ENCODE measurements at regions not wholly inside any gene's neighbourhood (a gene's known extent, or its start where the extent isn't known, plus 50 kb on each side); places are given as distances from the start of the nearest gene placed in this dataset.
"Not testable (repeated sequence)": the region's sequence is repeated elsewhere in the genome, so short reads cannot be mapped to it uniquely, and the experiment has no call there.

- no peak for DNase-seq (ENCODE audit: low read depth in 2 of 2)
Observed at GRCh38 chr10:3272300-3272699, 99.7 kb upstream of the PITRM1 start.

- DNase-seq (ENCODE audit: low read depth in 2 of 2): no peak
Observed at GRCh38 chr10:3271354-3272115, 99.0 kb upstream of the PITRM1 start.

- no peak for DNase-seq (ENCODE audit: low read depth in 2 of 2)
Observed at GRCh38 chr10:3270577-3271316, 98.2 kb upstream of the PITRM1 start.

- no peak for DNase-seq (ENCODE audit: low read depth in 2 of 2)
Observed at GRCh38 chr10:3268025-3268424, 95.4 kb upstream of the PITRM1 start.

- DNase-seq (ENCODE audit: low read depth in 2 of 2): no peak
Observed at GRCh38 chr10:3265088-3265487, 92.5 kb upstream of the PITRM1 start.

GRCh38 chr10:3264161-3264761 lies 91.7 kb upstream of the PITRM1 start:
- DNase-seq (ENCODE audit: low read depth in 2 of 2): no peak

GRCh38 chr10:3263747-3264146 lies 91.2 kb upstream of the PITRM1 start:
- no peak for DNase-seq (ENCODE audit: low read depth in 2 of 2)

GRCh38 chr10:3263082-3263481 lies 90.5 kb upstream of the PITRM1 start:
- DNase-seq (ENCODE audit: low read depth in 2 of 2): no peak

- DNase-seq (ENCODE audit: low read depth in 2 of 2): no peak
Observed at GRCh38 chr10:3261921-3262320, 89.3 kb upstream of the PITRM1 start.

- DNase-seq (ENCODE audit: low read depth in 2 of 2): no peak
Observed at GRCh38 chr10:3260066-3260834, 87.7 kb upstream of the PITRM1 start.

- DNase-seq (ENCODE audit: low read depth in 2 of 2): no peak
Observed at GRCh38 chr10:3259499-3259898, 86.9 kb upstream of the PITRM1 start.

GRCh38 chr10:3258394-3258793 lies 85.8 kb upstream of the PITRM1 start:
- no peak for DNase-seq (ENCODE audit: low read depth in 2 of 2)

- no peak for DNase-seq (ENCODE audit: low read depth in 2 of 2)
Observed at GRCh38 chr10:3255616-3256015, 83.0 kb upstream of the PITRM1 start.

GRCh38 chr10:3255075-3255474 lies 82.5 kb upstream of the PITRM1 start:
- DNase-seq (ENCODE audit: low read depth in 2 of 2): no peak

- DNase-seq (ENCODE audit: low read depth in 2 of 2): not testable (repeated sequence)
Observed at GRCh38 chr10:3253974-3254373, 81.4 kb upstream of the PITRM1 start.

- no peak for DNase-seq (ENCODE audit: low read depth in 2 of 2)
Observed at GRCh38 chr10:3251172-3251571, 78.6 kb upstream of the PITRM1 start.

GRCh38 chr10:3249307-3249889 lies 76.8 kb upstream of the PITRM1 start:
- no peak for DNase-seq (ENCODE audit: low read depth in 2 of 2)

GRCh38 chr10:3248526-3249306 lies 76.1 kb upstream of the PITRM1 start:
- DNase-seq (ENCODE audit: low read depth in 2 of 2): peak; percentile 85 to 87

- no peak for DNase-seq (ENCODE audit: low read depth in 2 of 2)
Observed at GRCh38 chr10:3245395-3245794, 72.8 kb upstream of the PITRM1 start.

- no peak for DNase-seq (ENCODE audit: low read depth in 2 of 2)
Observed at GRCh38 chr10:3241967-3242650, 69.5 kb upstream of the PITRM1 start.

All from fibroblast of skin of left biceps (primary cell).